GM23338 (cell line): ENCODE measurements at regions not wholly inside any gene's neighbourhood (a gene's known extent, or its start where the extent isn't known, plus 50 kb on each side); places are given as distances from the start of the nearest gene placed in this dataset.

ENCODE experiments used
- ATAC-seq: fragments of 200-7000 bp; cut with Tn5 transposase; 3 replicates; pipeline ENCODE4 v1.9.1; 2020
- DNase-seq: peaks from one replicate; pipeline ENCODE4 v3.0.0-alpha.2; 2015; ENCODE audit warnings: low spot score
- H2AFZ ChIP-seq: fragments of 200-600 bp; sonication (generic); 2 replicates; pipeline ENCODE4 v1.8.0; 2016; ENCODE audit warnings: antibody characterized with exemption, mild to moderate bottlenecking, moderate library complexity
- H3F3A ChIP-seq: fragments of 200-600 bp; sonication (generic); replicated peaks from 2 replicates; pipeline ENCODE4 v1.8.0; 2017; ENCODE audit warnings: antibody characterized with exemption, mixed run types, low read depth
- H3K27ac ChIP-seq: fragments of 200-600 bp; sonication (generic); 2 replicates; pipeline ENCODE4 v1.6.1; 2016; ENCODE audit warnings: low read depth
- H3K27me3 ChIP-seq: fragments of 200-600 bp; sonication (generic); 2 replicates; pipeline ENCODE4 v1.8.0; 2016; ENCODE audit warnings: mild to moderate bottlenecking, mixed run types, moderate library complexity; ENCODE audit not compliant: insufficient read depth
- H3K36me3 ChIP-seq: fragments of 200-600 bp; sonication (generic); 2 replicates; pipeline ENCODE4 v1.8.0; 2016; ENCODE audit warnings: mild to moderate bottlenecking; ENCODE audit not compliant: insufficient read depth
- H3K4me1 ChIP-seq: fragments of 200-600 bp; sonication (generic); 2 replicates; pipeline ENCODE4 v1.8.0; 2016; ENCODE audit warnings: mild to moderate bottlenecking, moderate library complexity; ENCODE audit not compliant: insufficient read depth
- H3K4me2 ChIP-seq: fragments of 200-600 bp; sonication (generic); 2 replicates; pipeline ENCODE4 v1.7.1; 2017; ENCODE audit warnings: mixed run types
- H3K4me3 ChIP-seq: fragments of 200-600 bp; sonication (generic); 2 replicates; pipeline ENCODE4 v1.6.1; 2016; ENCODE audit warnings: mixed run types
- H3K79me2 ChIP-seq: fragments of 200-600 bp; sonication (generic); replicated peaks from 2 replicates; pipeline ENCODE4 v1.8.0; 2017; ENCODE audit warnings: mild to moderate bottlenecking; ENCODE audit not compliant: insufficient read depth
- H3K9me2 ChIP-seq: fragments of 200-600 bp; sonication (generic); 2 replicates; pipeline ENCODE4 v1.8.0; 2017; ENCODE audit not compliant: insufficient read depth
- H4K20me1 ChIP-seq: fragments of 200-600 bp; sonication (generic); replicated peaks from 2 replicates; pipeline ENCODE4 v1.8.0; 2017; ENCODE audit warnings: mild to moderate bottlenecking; ENCODE audit not compliant: insufficient read depth
- H3K27ac Mint-ChIP-seq: 2 replicates; pipeline ENCODE4 v1.8.0; 2020; ENCODE audit warnings: inconsistent platforms, mild to moderate bottlenecking, moderate library complexity, mixed read lengths
- H3K27me3 Mint-ChIP-seq: 3 replicates; pipeline ENCODE4 v1.8.0; 2022; ENCODE audit warnings: low read depth, mild to moderate bottlenecking, moderate library complexity, mixed read lengths, inconsistent platforms; ENCODE audit not compliant: insufficient read depth, poor library complexity
- H3K36me3 Mint-ChIP-seq: 3 replicates; pipeline ENCODE4 v1.8.0; 2021; ENCODE audit warnings: low read depth, mild to moderate bottlenecking, inconsistent platforms, moderate library complexity, mixed read lengths
- H3K4me1 Mint-ChIP-seq: 3 replicates; pipeline ENCODE4 v1.8.0; 2020; ENCODE audit warnings: mild to moderate bottlenecking, inconsistent platforms, mixed read lengths
- H3K4me3 Mint-ChIP-seq: 3 replicates; pipeline ENCODE4 v1.8.0; 2021; ENCODE audit warnings: moderate library complexity, mild to moderate bottlenecking, inconsistent platforms, mixed read lengths
- H3K9me3 Mint-ChIP-seq: 3 replicates; pipeline ENCODE4 v1.8.0; 2020; ENCODE audit warnings: moderate library complexity, mild to moderate bottlenecking, inconsistent platforms, mixed read lengths
- EZH2 ChIP-seq: fragments of 200-600 bp; sonication (generic); IDR thresholded peaks from one replicate; pipeline ENCODE4 v1.8.0; 2017; ENCODE audit warnings: antibody characterized with exemption, mild to moderate bottlenecking, low read depth; ENCODE audit not compliant: unreplicated experiment
- EZH2phosphoT487 ChIP-seq: fragments of 200-600 bp; sonication (generic); IDR thresholded peaks from one replicate; pipeline ENCODE4 v1.8.1; 2018; ENCODE audit warnings: antibody characterized with exemption; ENCODE audit not compliant: unreplicated experiment
- JUNB ChIP-seq: IDR thresholded peaks from one replicate; pipeline ENCODE4 v1.6.1; 2016; ENCODE audit warnings: antibody characterized with exemption; ENCODE audit not compliant: unreplicated experiment
- POLR2AphosphoS5 ChIP-seq: IDR thresholded peaks from 2 replicates; pipeline ENCODE4 v1.6.1; 2016; ENCODE audit warnings: antibody characterized with exemption, low read depth
- STAT1 ChIP-seq: IDR thresholded peaks from one replicate; pipeline ENCODE4 v1.6.1; 2016; ENCODE audit warnings: antibody characterized with exemption; ENCODE audit not compliant: unreplicated experiment
- ZNF114 ChIP-seq: fragments of 250-450 bp; sonication (Bioruptor Pico); IDR thresholded peaks from 2 replicates; pipeline ENCODE4 v1.5.0; 2020; ENCODE audit warnings: mild to moderate bottlenecking, moderate library complexity
- ZNF331 ChIP-seq: fragments of 250-450 bp; sonication (Bioruptor Pico); IDR thresholded peaks from 2 replicates; pipeline ENCODE4 v1.5.0; 2020; ENCODE audit warnings: low read depth, mild to moderate bottlenecking, moderate library complexity
- TF ChIP-seq, protein P1 (sequence below): IDR thresholded peaks from one replicate; pipeline ENCODE4 v1.6.1; 2018; ENCODE audit warnings: antibody characterized with exemption; ENCODE audit not compliant: unreplicated experiment
- TF ChIP-seq, protein P2 (sequence below): IDR thresholded peaks from 2 replicates; pipeline ENCODE4 v1.6.1; 2016; ENCODE audit warnings: antibody characterized with exemption

DNA sequence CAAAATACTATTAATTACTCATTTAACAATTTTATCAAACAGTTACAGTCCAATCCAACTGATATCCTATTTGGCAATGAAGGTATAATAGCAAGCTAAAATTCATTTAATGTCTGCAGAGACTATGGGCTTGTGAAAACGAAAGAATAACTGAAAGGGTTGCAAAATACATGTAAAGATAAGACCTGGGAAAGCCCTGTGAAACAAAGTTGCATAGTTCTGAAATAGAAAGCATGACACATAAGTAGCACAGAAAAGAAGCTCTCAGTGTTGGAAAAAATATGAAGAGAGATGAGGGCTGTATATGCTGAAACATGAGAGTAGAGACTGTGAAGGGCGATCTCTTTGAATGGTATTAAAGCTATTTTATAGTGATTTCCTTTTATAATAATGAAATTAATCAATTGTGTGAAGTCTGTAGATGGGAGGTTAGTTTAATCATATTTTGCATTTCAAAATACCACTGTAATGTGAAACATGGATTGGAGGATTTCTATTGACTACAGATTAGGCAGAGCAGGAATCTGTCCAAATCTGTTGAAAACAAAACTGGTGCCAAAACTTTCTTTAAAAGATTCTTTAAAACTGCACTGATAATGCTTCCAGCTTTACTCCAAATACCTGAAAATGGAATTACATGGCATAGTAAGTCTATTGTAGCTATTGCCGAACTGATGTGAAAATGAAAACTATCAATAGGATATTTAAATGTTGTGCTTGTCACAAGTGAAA is 1518.9 kb upstream of the B3GALT2 start:
- H3K27me3 Mint-ChIP-seq, result no peaks in the 10 kb centered on the region
- H3F3A ChIP-seq, result no peaks in the 10 kb centered on the region
- no peaks in the 10 kb centered on the region for H3K9me3 Mint-ChIP-seq
- no peaks in the 10 kb centered on the region for H3K36me3 ChIP-seq
- no peak overlapping the region for H3K4me3 Mint-ChIP-seq
- no peak overlapping the region for H2AFZ ChIP-seq
- no peaks in the 10 kb centered on the region for H4K20me1 ChIP-seq
- H3K27me3 ChIP-seq, result no peaks in the 10 kb centered on the region
- TF ChIP-seq, protein P1, sequence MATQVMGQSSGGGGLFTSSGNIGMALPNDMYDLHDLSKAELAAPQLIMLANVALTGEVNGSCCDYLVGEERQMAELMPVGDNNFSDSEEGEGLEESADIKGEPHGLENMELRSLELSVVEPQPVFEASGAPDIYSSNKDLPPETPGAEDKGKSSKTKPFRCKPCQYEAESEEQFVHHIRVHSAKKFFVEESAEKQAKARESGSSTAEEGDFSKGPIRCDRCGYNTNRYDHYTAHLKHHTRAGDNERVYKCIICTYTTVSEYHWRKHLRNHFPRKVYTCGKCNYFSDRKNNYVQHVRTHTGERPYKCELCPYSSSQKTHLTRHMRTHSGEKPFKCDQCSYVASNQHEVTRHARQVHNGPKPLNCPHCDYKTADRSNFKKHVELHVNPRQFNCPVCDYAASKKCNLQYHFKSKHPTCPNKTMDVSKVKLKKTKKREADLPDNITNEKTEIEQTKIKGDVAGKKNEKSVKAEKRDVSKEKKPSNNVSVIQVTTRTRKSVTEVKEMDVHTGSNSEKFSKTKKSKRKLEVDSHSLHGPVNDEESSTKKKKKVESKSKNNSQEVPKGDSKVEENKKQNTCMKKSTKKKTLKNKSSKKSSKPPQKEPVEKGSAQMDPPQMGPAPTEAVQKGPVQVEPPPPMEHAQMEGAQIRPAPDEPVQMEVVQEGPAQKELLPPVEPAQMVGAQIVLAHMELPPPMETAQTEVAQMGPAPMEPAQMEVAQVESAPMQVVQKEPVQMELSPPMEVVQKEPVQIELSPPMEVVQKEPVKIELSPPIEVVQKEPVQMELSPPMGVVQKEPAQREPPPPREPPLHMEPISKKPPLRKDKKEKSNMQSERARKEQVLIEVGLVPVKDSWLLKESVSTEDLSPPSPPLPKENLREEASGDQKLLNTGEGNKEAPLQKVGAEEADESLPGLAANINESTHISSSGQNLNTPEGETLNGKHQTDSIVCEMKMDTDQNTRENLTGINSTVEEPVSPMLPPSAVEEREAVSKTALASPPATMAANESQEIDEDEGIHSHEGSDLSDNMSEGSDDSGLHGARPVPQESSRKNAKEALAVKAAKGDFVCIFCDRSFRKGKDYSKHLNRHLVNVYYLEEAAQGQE, result no peak
- TF ChIP-seq, protein P2, sequence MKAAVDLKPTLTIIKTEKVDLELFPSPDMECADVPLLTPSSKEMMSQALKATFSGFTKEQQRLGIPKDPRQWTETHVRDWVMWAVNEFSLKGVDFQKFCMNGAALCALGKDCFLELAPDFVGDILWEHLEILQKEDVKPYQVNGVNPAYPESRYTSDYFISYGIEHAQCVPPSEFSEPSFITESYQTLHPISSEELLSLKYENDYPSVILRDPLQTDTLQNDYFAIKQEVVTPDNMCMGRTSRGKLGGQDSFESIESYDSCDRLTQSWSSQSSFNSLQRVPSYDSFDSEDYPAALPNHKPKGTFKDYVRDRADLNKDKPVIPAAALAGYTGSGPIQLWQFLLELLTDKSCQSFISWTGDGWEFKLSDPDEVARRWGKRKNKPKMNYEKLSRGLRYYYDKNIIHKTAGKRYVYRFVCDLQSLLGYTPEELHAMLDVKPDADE, result no peak
- TF ChIP-seq EZH2 (no peak), ZNF331 (CRISPR knock-in tag) (no peak), EZH2phosphoT487 (no peak), POLR2AphosphoS5 (no peak)
- no peaks in the 10 kb centered on the region for H3K4me1 ChIP-seq
- H3K4me3 ChIP-seq, result no peak overlapping the region
- H3K36me3 Mint-ChIP-seq, result no peaks in the 10 kb centered on the region
- H3K4me1 Mint-ChIP-seq, result no peaks in the 10 kb centered on the region
- H3K79me2 ChIP-seq, result no peaks in the 10 kb centered on the region
- no peak overlapping the region for H3K27ac Mint-ChIP-seq
- H3K27ac ChIP-seq, result no peak overlapping the region
- H3K4me2 ChIP-seq, result no peak overlapping the region
- H3K9me2 ChIP-seq, result no peaks in the 10 kb centered on the region; the same call in 1 of the 2 replicates
- DNase-seq, result no peak
- no peak for ATAC-seq

DNA sequence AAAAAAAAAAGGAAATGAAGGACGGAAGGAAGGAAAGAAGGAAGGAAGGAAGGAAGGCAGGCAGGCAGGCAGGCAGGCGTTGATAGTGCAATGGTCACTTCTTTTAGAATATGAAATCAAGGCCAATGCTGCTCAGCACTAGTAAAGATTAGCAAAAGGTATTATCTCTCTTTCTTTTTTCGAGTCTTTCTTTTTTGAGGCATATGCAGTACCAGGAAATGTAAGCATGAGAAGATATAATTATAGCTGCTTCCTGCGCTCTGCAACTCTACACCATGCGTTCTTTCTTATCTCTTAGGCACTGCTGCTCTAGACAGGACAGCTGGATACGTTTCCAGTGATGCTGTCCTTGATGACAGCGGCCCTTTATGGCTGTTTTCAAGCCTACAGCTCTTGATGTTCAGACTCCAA is 1512.5 kb upstream of the B3GALT2 start:
- H3K4me1 ChIP-seq, result no peaks in the 10 kb centered on the region
- H3K4me1 Mint-ChIP-seq, result no peaks in the 10 kb centered on the region
- H3K9me2 ChIP-seq, result no peaks in the 10 kb centered on the region
- TF ChIP-seq STAT1, result no peak
- no peak for TF ChIP-seq ZNF331 (CRISPR knock-in tag)
- no peak for TF ChIP-seq JUNB
- TF ChIP-seq POLR2AphosphoS5, result no peak
- TF ChIP-seq, protein P2, result no peak
- TF ChIP-seq, protein P1, result no peak
- no peak for TF ChIP-seq EZH2
- no peak for TF ChIP-seq ZNF114 (CRISPR knock-in tag)

More for the DNA sequence above, 1512.5 kb upstream of the B3GALT2 start:
- H3K4me2 ChIP-seq, result no peak overlapping the region
- no peaks in the 10 kb centered on the region for H3K36me3 ChIP-seq
- H3K27me3 ChIP-seq, result no peaks in the 10 kb centered on the region
- no peaks in the 10 kb centered on the region for H3K79me2 ChIP-seq
- Mint-ChIP-seq H3K36me3 (no peaks in the 10 kb centered on the region), H3K27me3 (no peaks in the 10 kb centered on the region), H3K4me3 (no peak overlapping the region), H3K27ac (no peak overlapping the region), H3K9me3 (no peaks in the 10 kb centered on the region)
- no peak overlapping the region for H3K27ac ChIP-seq
- DNase-seq (no peak), ATAC-seq (no peak)
- H3F3A ChIP-seq, result no peaks in the 10 kb centered on the region
- no peaks in the 10 kb centered on the region for H4K20me1 ChIP-seq
- no peak overlapping the region for H3K4me3 ChIP-seq
- no peak overlapping the region for H2AFZ ChIP-seq
